Stimulated activated naive B cell treated with anti-CD40 and anti-IgM and Interleukin-4, amounts not matched to agents 10 μg/mL and 1 μg/mL and 100 μg/mL, for 72 hours (primary cell): ENCODE measurements at regions not wholly inside any gene's neighbourhood (a gene's known extent, or its start where the extent isn't known, plus 50 kb on each side); places are given as distances from the start of the nearest gene placed in this dataset.

Experiments
- ATAC-seq, 2 donors: fragments of 150-1000 bp; cut with Tn5 transposase; replicated peaks; 2 replicates each; pipeline ENCODE4 v1.10.0; 2021; ENCODE audit warnings: moderate library complexity in 1 of 2
- DNase-seq: peaks from one replicate; pipeline ENCODE4 v3.0.0; 2021
- H3K27ac Mint-ChIP-seq: one replicate; pipeline ENCODE4 v1.8.0; 2022; ENCODE audit warnings: mild to moderate bottlenecking, mixed read lengths
- H3K27me3 Mint-ChIP-seq, 2 donors: one replicate each; pipeline ENCODE4 v1.8.0; 2022; ENCODE audit warnings: mixed read lengths in 2 of 2
- H3K36me3 Mint-ChIP-seq, 2 donors: one replicate each; pipeline ENCODE4 v1.8.0; 2022; ENCODE audit warnings: mixed read lengths in 2 of 2, mild to moderate bottlenecking in 1 of 2
- H3K4me1 Mint-ChIP-seq, 2 donors: one replicate each; pipeline ENCODE4 v1.8.0; 2022; ENCODE audit warnings: mixed read lengths in 2 of 2, mild to moderate bottlenecking in 1 of 2
- H3K4me3 Mint-ChIP-seq, 2 donors: one replicate each; pipeline ENCODE4 v1.8.0; 2022; ENCODE audit warnings: mild to moderate bottlenecking in 2 of 2, mixed read lengths in 2 of 2, moderate library complexity in 1 of 2
- H3K9me3 Mint-ChIP-seq, 2 donors: one replicate each; pipeline ENCODE4 v1.8.0; 2022; ENCODE audit warnings: mixed read lengths in 2 of 2, mild to moderate bottlenecking in 1 of 2

- no peaks in the 10 kb centered on the region for H3K27me3 Mint-ChIP-seq
Observed at GRCh38 chr16:51085271-51085670, 65.8 kb downstream of the SALL1 start.

GRCh38 chr16:51084074-51084928 lies 66.8 kb downstream of the SALL1 start:
- H3K4me1 Mint-ChIP-seq = no peaks in the 10 kb centered on the region
- ATAC-seq = no peak
- DNase-seq = no peak

More at GRCh38 chr16:51085271-51085670, 65.8 kb downstream of the SALL1 start:
- ATAC-seq (no peak), DNase-seq (no peak)
- no peaks in the 10 kb centered on the region for H3K36me3 Mint-ChIP-seq
- no peak overlapping the region for H3K27ac Mint-ChIP-seq
- H3K4me1 Mint-ChIP-seq = no peaks in the 10 kb centered on the region
- peaks cover 0 to 4% of the 10 kb centered on the region in 2 donors for H3K9me3 Mint-ChIP-seq
- no peak overlapping the region for H3K4me3 Mint-ChIP-seq

GRCh38 chr16:51072591-51072990 lies 78.5 kb downstream of the SALL1 start:
- Mint-ChIP-seq H3K4me3 (no peak overlapping the region), H3K4me1 (no peaks in the 10 kb centered on the region), H3K27ac (no peak overlapping the region), H3K27me3 (no peaks in the 10 kb centered on the region), H3K9me3 (peaks cover 0 to 4% of the 10 kb centered on the region in 2 donors), H3K36me3 (no peaks in the 10 kb centered on the region)
- ATAC-seq = no peak
- DNase-seq = no peak

More at GRCh38 chr16:51084074-51084928, 66.8 kb downstream of the SALL1 start:
- no peak overlapping the region for H3K27ac Mint-ChIP-seq
- no peaks in the 10 kb centered on the region for H3K27me3 Mint-ChIP-seq
- H3K4me3 Mint-ChIP-seq = no peak overlapping the region
- no peaks in the 10 kb centered on the region for H3K36me3 Mint-ChIP-seq
- H3K9me3 Mint-ChIP-seq = peaks cover 0 to 6% of the 10 kb centered on the region in 2 donors

GRCh38 chr16:51071326-51071725 lies 79.7 kb downstream of the SALL1 start:
- no peak overlapping the region for H3K4me3 Mint-ChIP-seq
- no peaks in the 10 kb centered on the region for H3K27me3 Mint-ChIP-seq
- peaks cover 0 to 3% of the 10 kb centered on the region in 2 donors for H3K9me3 Mint-ChIP-seq
- DNase-seq (no peak), ATAC-seq (no peak)
- H3K36me3 Mint-ChIP-seq = no peaks in the 10 kb centered on the region
- H3K27ac Mint-ChIP-seq = no peak overlapping the region
- no peaks in the 10 kb centered on the region for H3K4me1 Mint-ChIP-seq

GRCh38 chr16:51067352-51067751 lies 83.7 kb downstream of the SALL1 start:
- ATAC-seq (no peak), DNase-seq (no peak)
- no peaks in the 10 kb centered on the region for H3K27me3 Mint-ChIP-seq
- H3K9me3 Mint-ChIP-seq = peaks cover 0 to 1% of the 10 kb centered on the region in 2 donors
- H3K4me3 Mint-ChIP-seq = no peak overlapping the region
- H3K27ac Mint-ChIP-seq = no peak overlapping the region
- no peaks in the 10 kb centered on the region for H3K36me3 Mint-ChIP-seq
- no peaks in the 10 kb centered on the region for H3K4me1 Mint-ChIP-seq

- Mint-ChIP-seq H3K4me3 (no peak overlapping the region), H3K27me3 (peaks cover 0 to 7% of the 10 kb centered on the region in 2 donors)
- no peak for ATAC-seq
Observed at GRCh38 chr16:51062039-51062438, 89.0 kb downstream of the SALL1 start.

GRCh38 chr16:51061328-51061727 lies 89.7 kb downstream of the SALL1 start:
- no peak for DNase-seq
- ATAC-seq = no peak
- H3K9me3 Mint-ChIP-seq = no peaks in the 10 kb centered on the region
- no peak overlapping the region for H3K4me3 Mint-ChIP-seq
- no peaks in the 10 kb centered on the region for H3K4me1 Mint-ChIP-seq
- peaks cover 0 to 7% of the 10 kb centered on the region in 2 donors for H3K27me3 Mint-ChIP-seq
- no peak overlapping the region for H3K27ac Mint-ChIP-seq
- H3K36me3 Mint-ChIP-seq = no peaks in the 10 kb centered on the region

More at GRCh38 chr16:51062039-51062438, 89.0 kb downstream of the SALL1 start:
- Mint-ChIP-seq H3K4me1 (no peaks in the 10 kb centered on the region), H3K27ac (no peak overlapping the region), H3K36me3 (no peaks in the 10 kb centered on the region), H3K9me3 (no peaks in the 10 kb centered on the region)
- DNase-seq = no peak

GRCh38 chr16:51057969-51058337 lies 93.1 kb downstream of the SALL1 start:
- no peak for DNase-seq
- Mint-ChIP-seq H3K36me3 (no peaks in the 10 kb centered on the region), H3K27me3 (peaks cover 7 to 13% of the 10 kb centered on the region in 2 donors), H3K27ac (no peak overlapping the region), H3K9me3 (peaks cover 0 to 2% of the 10 kb centered on the region in 2 donors), H3K4me3 (no peak overlapping the region), H3K4me1 (no peaks in the 10 kb centered on the region)
- ATAC-seq = no peak

GRCh38 chr16:51057102-51057793 lies 93.8 kb downstream of the SALL1 start:
- peaks cover 7 to 13% of the 10 kb centered on the region in 2 donors for H3K27me3 Mint-ChIP-seq
- no peaks in the 10 kb centered on the region for H3K4me1 Mint-ChIP-seq
- DNase-seq = no peak
- no peak overlapping the region for H3K4me3 Mint-ChIP-seq
- H3K27ac Mint-ChIP-seq = no peak overlapping the region
- H3K9me3 Mint-ChIP-seq = peaks cover 0 to 2% of the 10 kb centered on the region in 2 donors
- no peaks in the 10 kb centered on the region for H3K36me3 Mint-ChIP-seq
- no peak for ATAC-seq

- Mint-ChIP-seq H3K9me3 (peaks cover 0 to 2% of the 10 kb centered on the region in 2 donors), H3K36me3 (no peaks in the 10 kb centered on the region), H3K27ac (no peak overlapping the region), H3K4me3 (no peak overlapping the region), H3K27me3 (peaks cover 7 to 13% of the 10 kb centered on the region in 2 donors), H3K4me1 (no peaks in the 10 kb centered on the region)
- no peak for ATAC-seq
- no peak for DNase-seq
Observed at GRCh38 chr16:51056331-51056730, 94.7 kb downstream of the SALL1 start.

GRCh38 chr16:51055434-51055833 lies 95.6 kb downstream of the SALL1 start:
- H3K27me3 Mint-ChIP-seq = peaks cover 7 to 13% of the 10 kb centered on the region in 2 donors
- ATAC-seq (no peak), DNase-seq (no peak)
- peaks cover 0 to 2% of the 10 kb centered on the region in 2 donors for H3K9me3 Mint-ChIP-seq
- no peak overlapping the region for H3K4me3 Mint-ChIP-seq
- no peak overlapping the region for H3K27ac Mint-ChIP-seq
- H3K4me1 Mint-ChIP-seq = no peaks in the 10 kb centered on the region
- H3K36me3 Mint-ChIP-seq = no peaks in the 10 kb centered on the region

- no peak for DNase-seq
- no peaks in the 10 kb centered on the region for H3K36me3 Mint-ChIP-seq
- H3K27ac Mint-ChIP-seq = no peak overlapping the region
- H3K9me3 Mint-ChIP-seq = peaks cover 0 to 2% of the 10 kb centered on the region in 2 donors
- peaks cover 10 to 16% of the 10 kb centered on the region in 2 donors for H3K27me3 Mint-ChIP-seq
- H3K4me3 Mint-ChIP-seq = no peak overlapping the region
- H3K4me1 Mint-ChIP-seq = no peaks in the 10 kb centered on the region
- no peak for ATAC-seq
Observed at GRCh38 chr16:51053775-51054174, 97.3 kb downstream of the SALL1 start.

GRCh38 chr16:51051671-51052070 lies 99.4 kb downstream of the SALL1 start:
- peaks cover 11% of the 10 kb centered on the region in 2 donors for H3K27me3 Mint-ChIP-seq
- no peak overlapping the region for H3K27ac Mint-ChIP-seq
- H3K9me3 Mint-ChIP-seq = peaks cover 0 to 4% of the 10 kb centered on the region in 2 donors
- ATAC-seq = no peak
- no peak for DNase-seq
- H3K36me3 Mint-ChIP-seq = no peaks in the 10 kb centered on the region
- H3K4me1 Mint-ChIP-seq = no peaks in the 10 kb centered on the region
- H3K4me3 Mint-ChIP-seq = no peak overlapping the region

- no peak for DNase-seq
Observed at GRCh38 chr16:51050377-51050706, 100.7 kb downstream of the SALL1 start.

More at GRCh38 chr16:51050377-51050706, 100.7 kb downstream of the SALL1 start:
- no peaks in the 10 kb centered on the region for H3K4me1 Mint-ChIP-seq
- H3K4me3 Mint-ChIP-seq = no peak overlapping the region
- no peak overlapping the region for H3K27ac Mint-ChIP-seq
- no peaks in the 10 kb centered on the region for H3K36me3 Mint-ChIP-seq
- H3K9me3 Mint-ChIP-seq = peaks cover 0 to 4% of the 10 kb centered on the region in 2 donors
- peaks cover 8 to 11% of the 10 kb centered on the region in 2 donors for H3K27me3 Mint-ChIP-seq
- ATAC-seq = no peak
